Liver (tissue), 8 donors: ENCODE measurements at regions not wholly inside any gene's neighbourhood (a gene's known extent, or its start where the extent isn't known, plus 50 kb on each side); places are given as distances from the start of the nearest gene placed in this dataset.

Source experiments
- DNase-seq: peaks from one replicate; pipeline ENCODE4 v3.0.0-alpha.2; 2017; ENCODE audit warnings: low spot score
- H3K27ac ChIP-seq, 2 donors: one replicate each; pipeline ENCODE4 v1.7.0; 2013; ENCODE audit warnings: inconsistent platforms in 2 of 2, low read length in 2 of 2, control low read depth in 1 of 2, low read depth in 1 of 2, mild to moderate bottlenecking in 1 of 2
- H3K27me3 ChIP-seq, 4 donors: one replicate each; pipeline versions ENCODE4 v1.6.1 to v1.7.0; 2013; ENCODE audit warnings: low read length in 3 of 4, inconsistent platforms in 1 of 4, mild to moderate bottlenecking in 1 of 4, moderate library complexity in 1 of 4; ENCODE audit not compliant: control insufficient read depth in 4 of 4, insufficient read depth in 4 of 4
- H3K36me3 ChIP-seq, 4 donors: one replicate each; pipeline versions ENCODE4 v1.6.1 to v1.7.0; 2013; ENCODE audit warnings: low read length in 3 of 4, mild to moderate bottlenecking in 3 of 4, low read depth in 1 of 4, moderate library complexity in 1 of 4; ENCODE audit not compliant: control insufficient read depth in 4 of 4, insufficient read depth in 3 of 4
- H3K4me1 ChIP-seq, 4 donors: one replicate each; pipeline versions ENCODE4 v1.6.1 to v1.7.0; 2013; ENCODE audit warnings: low read length in 3 of 4, mild to moderate bottlenecking in 3 of 4, moderate library complexity in 1 of 4; ENCODE audit not compliant: control insufficient read depth in 4 of 4, insufficient read depth in 4 of 4
- H3K4me3 ChIP-seq, 3 donors: one replicate each; pipeline versions ENCODE4 v1.6.1 to v1.7.0; 2013; ENCODE audit warnings: low read length in 3 of 3, control low read depth in 1 of 3, low read depth in 1 of 3, mild to moderate bottlenecking in 1 of 3
- H3K9ac ChIP-seq, 2 donors: one replicate each; pipeline ENCODE4 v1.7.0; 2013; ENCODE audit warnings: low read length in 2 of 2, mild to moderate bottlenecking in 2 of 2, moderate library complexity in 2 of 2, control low read depth in 1 of 2, low read depth in 1 of 2
- H3K9me3 ChIP-seq, 4 donors: one replicate each; pipeline versions ENCODE4 v1.6.1 to v1.7.0; 2013; ENCODE audit warnings: low read length in 3 of 4; ENCODE audit not compliant: control insufficient read depth in 4 of 4
- ATF3 ChIP-seq: IDR thresholded peaks from 2 replicates; pipeline ENCODE4 v1.6.1; 2016; ENCODE audit warnings: antibody characterized with exemption
- EGR1 ChIP-seq, 2 donors: IDR thresholded peaks; 2 replicates each; pipeline ENCODE4 v1.6.1; 2016 to 2018; ENCODE audit warnings: antibody characterized with exemption in 2 of 2, low read depth in 2 of 2
- FOXA1 ChIP-seq: IDR thresholded peaks from 2 replicates; pipeline ENCODE4 v1.6.1; 2016; ENCODE audit warnings: antibody characterized with exemption
- FOXA2 ChIP-seq: IDR thresholded peaks from 2 replicates; pipeline ENCODE4 v1.6.1; 2016; ENCODE audit warnings: antibody characterized with exemption
- GABPA ChIP-seq, 2 donors: IDR thresholded peaks in 1 of 2; conservative IDR thresholded peaks in 1 of 2; 2 replicates each; pipeline ENCODE4 v1.6.1; 2016; ENCODE audit warnings: antibody characterized with exemption in 2 of 2, mild to moderate bottlenecking in 1 of 2, moderate library complexity in 1 of 2
- HNF4A ChIP-seq, 2 donors: conservative IDR thresholded peaks; 2 replicates each; pipeline ENCODE4 v1.6.1; 2016; ENCODE audit warnings: antibody characterized with exemption in 2 of 2, mild to moderate bottlenecking in 2 of 2
- HNF4G ChIP-seq: IDR thresholded peaks from 2 replicates; pipeline ENCODE4 v1.6.1; 2016; ENCODE audit warnings: antibody characterized with exemption
- JUND ChIP-seq, 2 donors: IDR thresholded peaks; 2 replicates each; pipeline ENCODE4 v1.6.1; 2016; ENCODE audit warnings: antibody characterized with exemption in 2 of 2
- MAX ChIP-seq: IDR thresholded peaks from 2 replicates; pipeline ENCODE4 v1.6.1; 2016; ENCODE audit warnings: antibody characterized with exemption
- NR2F2 ChIP-seq: IDR thresholded peaks from 2 replicates; pipeline ENCODE4 v1.6.1; 2016; ENCODE audit warnings: antibody characterized with exemption
- RAD21 ChIP-seq, 2 donors: IDR thresholded peaks; 2 replicates each; pipeline ENCODE4 v1.6.1; 2016; ENCODE audit warnings: antibody characterized with exemption in 2 of 2, mild to moderate bottlenecking in 2 of 2
- REST ChIP-seq: IDR thresholded peaks from 2 replicates; pipeline ENCODE4 v1.6.1; 2016; ENCODE audit warnings: antibody characterized with exemption, mild to moderate bottlenecking
- RXRA ChIP-seq, 2 donors: IDR thresholded peaks; 2 replicates each; pipeline ENCODE4 v1.6.1; 2017 to 2018; ENCODE audit warnings: antibody characterized with exemption in 2 of 2, mild to moderate bottlenecking in 1 of 2
- SP1 ChIP-seq: IDR thresholded peaks from 2 replicates; pipeline ENCODE4 v1.6.1; 2018; ENCODE audit warnings: antibody characterized with exemption, mild to moderate bottlenecking
- TAF1 ChIP-seq: conservative IDR thresholded peaks from 2 replicates; pipeline ENCODE4 v1.6.1; 2016; ENCODE audit warnings: antibody characterized with exemption, mild to moderate bottlenecking
- YY1 ChIP-seq: IDR thresholded peaks from 2 replicates; pipeline ENCODE4 v1.6.1; 2016; ENCODE audit warnings: antibody characterized with exemption, mild to moderate bottlenecking
- ZBTB33 ChIP-seq: IDR thresholded peaks from 2 replicates; pipeline ENCODE4 v1.6.1; 2016; ENCODE audit warnings: antibody characterized with exemption
- WGBS: extraction: QIAGEN DNeasy Blood & Tissue Kit; methylation state at CpG from one replicate; pipeline ENCODE4 v1.1.7; 2013; 5-methylcytosine and 5-hydroxymethylcytosine counted together
- TF ChIP-seq, protein P1 (sequence below): fragments of 150-350 bp; IDR thresholded peaks from 2 replicates; pipeline ENCODE4 v1.5.1; 2017; ENCODE audit warnings: improper control_type of control experiment, low read depth, low read length; ENCODE audit not compliant: missing input control
- donor health status: healthy.
- donor health status: healthy.
- donor health status: healthy.
- donor health status: healthy.
- donor health status: healthy.

GRCh38 chr7:375321-375831, 85.4 kb downstream of the FOXL3 start (continued):
- TF ChIP-seq MAX (no peak), JUND (IDR thresholded peaks at IDR 0.05) (no peak), GABPA (IDR thresholded peaks at IDR 0.05 in 1 of 2, conservative IDR thresholded peaks at IDR 0.05 in 1 of 2) (no peak), NR2F2 (no peak)

DNA sequence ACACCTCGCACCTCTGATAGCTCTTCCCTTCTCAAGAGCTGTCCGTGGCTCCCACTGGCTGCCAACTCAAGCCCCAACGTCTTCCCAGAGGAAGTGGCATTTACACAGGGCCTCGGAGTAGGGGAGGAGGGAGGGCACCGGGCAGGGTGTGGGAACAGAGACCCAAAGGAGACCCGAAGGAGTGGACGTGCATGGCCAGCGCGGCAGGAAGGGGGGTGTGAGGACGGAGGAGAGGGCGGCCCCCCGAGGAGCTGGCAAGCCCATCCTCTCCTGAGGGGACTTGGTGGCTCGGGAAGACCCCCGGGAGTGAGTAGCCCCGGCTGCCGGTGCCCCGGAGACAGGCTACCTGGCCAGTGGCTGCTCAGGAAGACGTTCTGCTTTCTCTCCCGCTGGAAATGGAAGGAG, 85.9 kb downstream of the FOXL3 start:
- Histone ChIP-seq H3K9ac (no peak overlapping the region), H3K27ac (no peak overlapping the region), H3K36me3 (no peaks in the 10 kb centered on the region), H3K27me3 (no peaks in the 10 kb centered on the region), H3K4me3 (no peak overlapping the region), H3K4me1 (peaks cover 3 to 18% (median 9%) of the 10 kb centered on the region in 4 donors), H3K9me3 (no peaks in the 10 kb centered on the region)
- WGBS: 79% methylated on average over 19 of the region's 19 CpGs
- no peak for TF ChIP-seq JUND (IDR thresholded peaks at IDR 0.05)
- TF ChIP-seq YY1: no peak
- TF ChIP-seq ZBTB33: no peak
- TF ChIP-seq ATF3: no peak
- no peak for TF ChIP-seq SP1
- TF ChIP-seq FOXA2: no peak
- TF ChIP-seq EGR1 (IDR thresholded peaks at IDR 0.05; ENCODE audit: low read depth in 2 of 2): no peak
- no peak for TF ChIP-seq GABPA (IDR thresholded peaks at IDR 0.05 in 1 of 2, conservative IDR thresholded peaks at IDR 0.05 in 1 of 2)
- TF ChIP-seq RXRA (IDR thresholded peaks at IDR 0.05): no peak
- no peak for TF ChIP-seq MAX
- TF ChIP-seq TAF1: no peak
- no peak for TF ChIP-seq RAD21 (IDR thresholded peaks at IDR 0.05)
- no peak for TF ChIP-seq REST
- no peak for TF ChIP-seq HNF4G
- TF ChIP-seq, protein P1, sequence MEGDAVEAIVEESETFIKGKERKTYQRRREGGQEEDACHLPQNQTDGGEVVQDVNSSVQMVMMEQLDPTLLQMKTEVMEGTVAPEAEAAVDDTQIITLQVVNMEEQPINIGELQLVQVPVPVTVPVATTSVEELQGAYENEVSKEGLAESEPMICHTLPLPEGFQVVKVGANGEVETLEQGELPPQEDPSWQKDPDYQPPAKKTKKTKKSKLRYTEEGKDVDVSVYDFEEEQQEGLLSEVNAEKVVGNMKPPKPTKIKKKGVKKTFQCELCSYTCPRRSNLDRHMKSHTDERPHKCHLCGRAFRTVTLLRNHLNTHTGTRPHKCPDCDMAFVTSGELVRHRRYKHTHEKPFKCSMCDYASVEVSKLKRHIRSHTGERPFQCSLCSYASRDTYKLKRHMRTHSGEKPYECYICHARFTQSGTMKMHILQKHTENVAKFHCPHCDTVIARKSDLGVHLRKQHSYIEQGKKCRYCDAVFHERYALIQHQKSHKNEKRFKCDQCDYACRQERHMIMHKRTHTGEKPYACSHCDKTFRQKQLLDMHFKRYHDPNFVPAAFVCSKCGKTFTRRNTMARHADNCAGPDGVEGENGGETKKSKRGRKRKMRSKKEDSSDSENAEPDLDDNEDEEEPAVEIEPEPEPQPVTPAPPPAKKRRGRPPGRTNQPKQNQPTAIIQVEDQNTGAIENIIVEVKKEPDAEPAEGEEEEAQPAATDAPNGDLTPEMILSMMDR: no peak
- no peak for TF ChIP-seq NR2F2
- no peak for TF ChIP-seq FOXA1
- no peak for TF ChIP-seq HNF4A (conservative IDR thresholded peaks at IDR 0.05)
- DNase-seq: no peak
